ENCODE measurements at regions not wholly inside any gene's neighbourhood (a gene's known extent, or its start where the extent isn't known, plus 50 kb on each side); places are given as distances from the start of the nearest gene placed in this dataset.
"Not testable (repeated sequence)": the region's sequence is repeated elsewhere in the genome, so short reads cannot be mapped to it uniquely, and the experiment has no call there.

GRCh38 chr11:82191695-82192094, 542.0 kb downstream of the FAM181B start:
- no peak for DNase-seq

- DNase-seq: no peak
Measured at GRCh38 chr11:82185925-82186324, 547.7 kb downstream of the FAM181B start.

- no peak for DNase-seq
Measured at GRCh38 chr11:82184966-82185365, 548.7 kb downstream of the FAM181B start.

- DNase-seq: no peak
Measured at GRCh38 chr11:82183346-82183745, 550.3 kb downstream of the FAM181B start.

GRCh38 chr11:82182697-82183096, 551.0 kb downstream of the FAM181B start:
- DNase-seq: not testable (repeated sequence)

GRCh38 chr11:82181796-82182195, 551.9 kb downstream of the FAM181B start:
- not testable (repeated sequence) for DNase-seq

- no peak for DNase-seq
Measured at GRCh38 chr11:82176945-82177344, 556.7 kb downstream of the FAM181B start.

GRCh38 chr11:82176365-82176764, 557.3 kb downstream of the FAM181B start:
- no peak for DNase-seq

- DNase-seq: no peak
Measured at GRCh38 chr11:82174610-82175009, 559.1 kb downstream of the FAM181B start.

- DNase-seq: no peak
Measured at GRCh38 chr11:82146789-82147188, 586.9 kb downstream of the FAM181B start.

GRCh38 chr11:82118946-82119345, 614.7 kb downstream of the FAM181B start:
- no peak for DNase-seq

- no peak for DNase-seq
Measured at GRCh38 chr11:82117362-82117761, 616.3 kb downstream of the FAM181B start.

GRCh38 chr11:82105331-82105998, 628.2 kb downstream of the FAM181B start:
- DNase-seq: no peak

- DNase-seq: no peak
Measured at GRCh38 chr11:82092904-82093303, 640.8 kb downstream of the FAM181B start.

GRCh38 chr11:82089426-82089825, 644.2 kb downstream of the FAM181B start:
- DNase-seq: no peak

GRCh38 chr11:82085493-82085892, 648.2 kb downstream of the FAM181B start:
- DNase-seq: no peak

- no peak for DNase-seq
Measured at GRCh38 chr11:82082976-82083375, 650.7 kb downstream of the FAM181B start.

- no peak for DNase-seq
Measured at GRCh38 chr11:82080160-82080559, 653.5 kb downstream of the FAM181B start.

GRCh38 chr11:82076126-82076525, 657.5 kb downstream of the FAM181B start:
- no peak for DNase-seq

- no peak for DNase-seq
Measured at GRCh38 chr11:82059505-82059904, 674.2 kb downstream of the FAM181B start.

GRCh38 chr11:82056450-82056849, 677.2 kb downstream of the FAM181B start:
- no peak for DNase-seq

- no peak for DNase-seq
Measured at GRCh38 chr11:82049199-82049598, 684.5 kb downstream of the FAM181B start.

GRCh38 chr11:82047200-82047599, 686.5 kb downstream of the FAM181B start:
- DNase-seq: no peak

GRCh38 chr11:82046778-82047177, 686.9 kb downstream of the FAM181B start:
- no peak for DNase-seq

GRCh38 chr11:82045748-82046457, 687.8 kb downstream of the FAM181B start:
- no peak for DNase-seq
